ENCODE measurements at regions not wholly inside any gene's neighbourhood (a gene's known extent, or its start where the extent isn't known, plus 50 kb on each side); places are given as distances from the start of the nearest gene placed in this dataset.
"Not testable (repeated sequence)": the region's sequence is repeated elsewhere in the genome, so short reads cannot be mapped to it uniquely, and the experiment has no call there.

GRCh38 chr10:30531751-30532530 is 97.6 kb downstream of the LYZL2 start:
- DNase-seq: no peak

- DNase-seq: no peak
These were observed 95.5 kb downstream of the MAP3K8 start for GRCh38 chr10:30529373-30529998.

- DNase-seq: no peak
These were observed 94.4 kb downstream of the MAP3K8 start for GRCh38 chr10:30528429-30528786.

- no peak for DNase-seq
These were observed 93.8 kb downstream of the MAP3K8 start for GRCh38 chr10:30527623-30528428.

GRCh38 chr10:30522661-30523078 is 88.7 kb downstream of the MAP3K8 start:
- DNase-seq: not testable (repeated sequence)

GRCh38 chr10:30518907-30519306 is 84.9 kb downstream of the MAP3K8 start:
- DNase-seq: no peak

All from T1000 (cell line).